Endodermal cell (in vitro differentiated cells): ENCODE measurements at regions not wholly inside any gene's neighbourhood (a gene's known extent, or its start where the extent isn't known, plus 50 kb on each side); places are given as distances from the start of the nearest gene placed in this dataset.

Experiments used
- DNase-seq: peaks from one replicate; pipeline ENCODE4 v3.0.0-alpha.2; 2017
- H3K27ac ChIP-seq: 2 replicates; pipeline ENCODE4 v1.5.1; 2013; ENCODE audit warnings: mild to moderate bottlenecking, low read depth, low read length, moderate library complexity
- H3K27me3 ChIP-seq: 2 replicates; pipeline ENCODE4 v1.6.1; 2013; ENCODE audit warnings: mild to moderate bottlenecking, low read length, moderate library complexity; ENCODE audit not compliant: insufficient read depth, control insufficient read depth, poor library complexity, severe bottlenecking
- H3K36me3 ChIP-seq: 2 replicates; pipeline ENCODE4 v1.7.0; 2013; ENCODE audit warnings: mild to moderate bottlenecking, low read length, moderate library complexity; ENCODE audit not compliant: control insufficient read depth, insufficient read depth
- H3K4me1 ChIP-seq: one replicate; pipeline ENCODE4 v1.7.0; 2013; ENCODE audit warnings: low read length; ENCODE audit not compliant: control insufficient read depth, insufficient read depth
- H3K4me3 ChIP-seq: 2 replicates; pipeline ENCODE4 v1.5.1; 2013; ENCODE audit warnings: mild to moderate bottlenecking, low read length, moderate library complexity
- H3K9ac ChIP-seq: 2 replicates; pipeline ENCODE4 v1.6.1; 2013; ENCODE audit warnings: mild to moderate bottlenecking, low read length, moderate library complexity; ENCODE audit not compliant: poor library complexity, severe bottlenecking; ENCODE audit errors: extremely low read depth
- H3K9me3 ChIP-seq: 2 replicates; pipeline ENCODE4 v1.6.1; 2013; ENCODE audit warnings: mild to moderate bottlenecking, low read length, moderate library complexity; ENCODE audit not compliant: control insufficient read depth
- H3K27ac Mint-ChIP-seq: 2 replicates; pipeline ENCODE4 v1.8.0; 2020; ENCODE audit warnings: mixed read lengths
- H3K27me3 Mint-ChIP-seq: 2 replicates; pipeline ENCODE4 v1.8.0; 2021; ENCODE audit warnings: mild to moderate bottlenecking, mixed read lengths; ENCODE audit not compliant: insufficient read depth
- H3K36me3 Mint-ChIP-seq: 2 replicates; pipeline ENCODE4 v1.8.0; 2020; ENCODE audit warnings: low read depth, mixed read lengths
- H3K4me1 Mint-ChIP-seq: 2 replicates; pipeline ENCODE4 v1.8.0; 2020; ENCODE audit warnings: mixed read lengths
- H3K4me3 Mint-ChIP-seq: 2 replicates; pipeline ENCODE4 v1.8.0; 2020; ENCODE audit warnings: mild to moderate bottlenecking, moderate library complexity, mixed read lengths
- H3K9me3 Mint-ChIP-seq: 2 replicates; pipeline ENCODE4 v1.8.0; 2020; ENCODE audit warnings: mild to moderate bottlenecking, mixed read lengths
- CTCF ChIP-seq: fragments of 200-600 bp; sonication (generic); conservative IDR thresholded peaks from 2 replicates; pipeline ENCODE4 v1.5.0; 2021; ENCODE audit warnings: antibody characterized with exemption, mild to moderate bottlenecking
- WGBS, 2 experiments: methylation state at CpG; one replicate each; pipeline versions ENCODE4 v1.1.5 to v1.1.7; 2013; ENCODE audit warnings: missing lambda C conversion rate in 2 of 2, mixed read lengths in 1 of 2; ENCODE audit not compliant: insufficient coverage in 1 of 2, insufficient read length in 1 of 2; 5-methylcytosine and 5-hydroxymethylcytosine counted together

- Histone ChIP-seq H3K36me3 (no peaks in the 10 kb centered on the region), H3K27ac (no peak overlapping the region), H3K4me1 (no peaks in the 10 kb centered on the region), H3K9me3 (no peaks in the 10 kb centered on the region), H3K9ac (no peak overlapping the region), H3K27me3 (no peaks in the 10 kb centered on the region), H3K4me3 (no peak overlapping the region)
- no peaks in the 10 kb centered on the region for H3K27me3 Mint-ChIP-seq
- WGBS, 2 experiments, result 78 to 96% methylated on average over 1 to 2 of the region's 2 CpGs
- H3K4me1 Mint-ChIP-seq, result no peaks in the 10 kb centered on the region
- H3K27ac Mint-ChIP-seq, result no peak overlapping the region
- H3K9me3 Mint-ChIP-seq, result no peaks in the 10 kb centered on the region
- DNase-seq, result no peak
- H3K4me3 Mint-ChIP-seq, result no peak overlapping the region
- no peaks in the 10 kb centered on the region for H3K36me3 Mint-ChIP-seq
- no peak for TF ChIP-seq CTCF
These were observed 58.8 kb upstream of the ZNF804B start for GRCh38 chr7:88700725-88701124.

GRCh38 chr7:88694207-88694606, 65.3 kb upstream of the ZNF804B start:
- no peak overlapping the region for H3K27ac Mint-ChIP-seq
- no peaks in the 10 kb centered on the region for H3K9me3 ChIP-seq
- no peaks in the 10 kb centered on the region for H3K27me3 Mint-ChIP-seq
- no peak overlapping the region for H3K9ac ChIP-seq
- TF ChIP-seq CTCF, result no peak
- no peak overlapping the region for H3K4me3 Mint-ChIP-seq
- no peaks in the 10 kb centered on the region for H3K36me3 ChIP-seq
- DNase-seq, result no peak
- H3K27ac ChIP-seq, result no peak overlapping the region
- H3K4me1 ChIP-seq, result no peaks in the 10 kb centered on the region
- H3K4me3 ChIP-seq, result no peak overlapping the region
- H3K4me1 Mint-ChIP-seq, result no peaks in the 10 kb centered on the region
- no peaks in the 10 kb centered on the region for H3K27me3 ChIP-seq
- no peaks in the 10 kb centered on the region for H3K36me3 Mint-ChIP-seq
- no peaks in the 10 kb centered on the region for H3K9me3 Mint-ChIP-seq

GRCh38 chr7:88693131-88693530, 66.4 kb upstream of the ZNF804B start:
- Histone ChIP-seq H3K27ac (no peak overlapping the region), H3K27me3 (no peaks in the 10 kb centered on the region), H3K4me1 (no peaks in the 10 kb centered on the region), H3K9me3 (no peaks in the 10 kb centered on the region), H3K4me3 (no peak overlapping the region), H3K36me3 (no peaks in the 10 kb centered on the region), H3K9ac (no peak overlapping the region)
- H3K27me3 Mint-ChIP-seq, result no peaks in the 10 kb centered on the region
- no peaks in the 10 kb centered on the region for H3K9me3 Mint-ChIP-seq
- H3K36me3 Mint-ChIP-seq, result no peaks in the 10 kb centered on the region
- no peaks in the 10 kb centered on the region for H3K4me1 Mint-ChIP-seq
- no peak overlapping the region for H3K4me3 Mint-ChIP-seq
- no peak overlapping the region for H3K27ac Mint-ChIP-seq
- no peak for DNase-seq
- TF ChIP-seq CTCF, result no peak
